GM21737 (cell line): ENCODE measurements at regions not wholly inside any gene's neighbourhood (a gene's known extent, or its start where the extent isn't known, plus 50 kb on each side); places are given as distances from the start of the nearest gene placed in this dataset.

ENCODE experiments used
- ATAC-seq: cut with Tn5 transposase; IDR thresholded peaks from one replicate; pipeline ENCODE4 v1.9.1; 2021; ENCODE audit warnings: mild to moderate bottlenecking, moderate library complexity; ENCODE audit not compliant: unreplicated experiment

GRCh38 chr4:12881945-12882584, 602.1 kb downstream of the RAB28 start:
- no peak for ATAC-seq

GRCh38 chr4:12880844-12881243, 603.3 kb downstream of the RAB28 start:
- no peak for ATAC-seq

- no peak for ATAC-seq
Measured at GRCh38 chr4:12879496-12879895, 604.6 kb downstream of the RAB28 start.

- no peak for ATAC-seq
Measured at GRCh38 chr4:12875640-12876243, 608.4 kb downstream of the RAB28 start.

- no peak for ATAC-seq
Measured at GRCh38 chr4:12873351-12873750, 610.8 kb downstream of the RAB28 start.

GRCh38 chr4:12861422-12861821, 622.7 kb downstream of the RAB28 start:
- ATAC-seq: no peak

- no peak for ATAC-seq
Measured at GRCh38 chr4:12852338-12853307, 631.5 kb downstream of the RAB28 start.

GRCh38 chr4:12846368-12846767, 637.8 kb downstream of the RAB28 start:
- ATAC-seq: no peak

GRCh38 chr4:12844141-12844540, 640.0 kb downstream of the RAB28 start:
- no peak for ATAC-seq

- ATAC-seq: no peak
Measured at GRCh38 chr4:12827966-12828365, 656.2 kb downstream of the RAB28 start.

GRCh38 chr4:12791536-12791935, 692.6 kb downstream of the RAB28 start:
- no peak for ATAC-seq

GRCh38 chr4:12787261-12787660, 696.9 kb downstream of the RAB28 start:
- ATAC-seq: no peak

- no peak for ATAC-seq
Measured at GRCh38 chr4:12778706-12779105, 705.4 kb downstream of the RAB28 start.

- no peak for ATAC-seq
Measured at GRCh38 chr4:12778191-12778590, 705.9 kb downstream of the RAB28 start.

GRCh38 chr4:12770351-12770750, 713.8 kb downstream of the RAB28 start:
- no peak for ATAC-seq

- no peak for ATAC-seq
Measured at GRCh38 chr4:12761694-12762093, 722.4 kb downstream of the RAB28 start.

- ATAC-seq: no peak
Measured at GRCh38 chr4:12747154-12747553, 737.0 kb downstream of the RAB28 start.

GRCh38 chr4:12746221-12746620, 737.9 kb downstream of the RAB28 start:
- ATAC-seq: no peak

GRCh38 chr4:12734586-12734985, 749.6 kb downstream of the RAB28 start:
- ATAC-seq: no peak

- ATAC-seq: no peak
Measured at GRCh38 chr4:12729384-12729783, 754.8 kb downstream of the RAB28 start.

GRCh38 chr4:12724510-12724909, 759.6 kb downstream of the RAB28 start:
- no peak for ATAC-seq
